ENCODE measurements at regions not wholly inside any gene's neighbourhood (a gene's known extent, or its start where the extent isn't known, plus 50 kb on each side); places are given as distances from the start of the nearest gene placed in this dataset.

DNA sequence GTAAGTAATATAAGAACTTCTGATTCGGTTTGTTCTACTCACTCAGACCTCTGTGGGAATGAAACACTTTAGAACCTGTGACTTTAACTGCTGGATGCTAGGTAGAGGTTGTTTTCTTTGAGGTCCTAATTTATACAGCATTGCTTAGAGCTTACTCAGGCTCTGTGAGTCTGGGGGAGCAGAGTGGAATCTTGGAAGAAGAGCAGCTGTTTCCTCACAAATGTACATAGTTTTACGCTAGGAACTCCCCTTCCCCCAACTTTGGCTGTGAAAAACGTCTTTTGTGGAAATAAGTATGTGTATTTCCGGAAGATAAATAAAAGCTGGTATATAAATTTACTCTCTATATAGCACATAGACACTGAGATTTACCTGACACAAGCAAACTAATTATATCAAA lies 141.4 kb downstream of the NAA11 start:
- TF ChIP-seq, protein P1, sequence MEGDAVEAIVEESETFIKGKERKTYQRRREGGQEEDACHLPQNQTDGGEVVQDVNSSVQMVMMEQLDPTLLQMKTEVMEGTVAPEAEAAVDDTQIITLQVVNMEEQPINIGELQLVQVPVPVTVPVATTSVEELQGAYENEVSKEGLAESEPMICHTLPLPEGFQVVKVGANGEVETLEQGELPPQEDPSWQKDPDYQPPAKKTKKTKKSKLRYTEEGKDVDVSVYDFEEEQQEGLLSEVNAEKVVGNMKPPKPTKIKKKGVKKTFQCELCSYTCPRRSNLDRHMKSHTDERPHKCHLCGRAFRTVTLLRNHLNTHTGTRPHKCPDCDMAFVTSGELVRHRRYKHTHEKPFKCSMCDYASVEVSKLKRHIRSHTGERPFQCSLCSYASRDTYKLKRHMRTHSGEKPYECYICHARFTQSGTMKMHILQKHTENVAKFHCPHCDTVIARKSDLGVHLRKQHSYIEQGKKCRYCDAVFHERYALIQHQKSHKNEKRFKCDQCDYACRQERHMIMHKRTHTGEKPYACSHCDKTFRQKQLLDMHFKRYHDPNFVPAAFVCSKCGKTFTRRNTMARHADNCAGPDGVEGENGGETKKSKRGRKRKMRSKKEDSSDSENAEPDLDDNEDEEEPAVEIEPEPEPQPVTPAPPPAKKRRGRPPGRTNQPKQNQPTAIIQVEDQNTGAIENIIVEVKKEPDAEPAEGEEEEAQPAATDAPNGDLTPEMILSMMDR (IDR thresholded peaks at IDR 0.05) = no peak
- no peak for TF ChIP-seq EZH2 (IDR thresholded peaks at IDR 0.05; ENCODE audit: borderline replicate concordance, insufficient read depth, low read depth, low read length, poor library complexity, severe bottlenecking)
